ENCODE measurements at regions not wholly inside any gene's neighbourhood (a gene's known extent, or its start where the extent isn't known, plus 50 kb on each side); places are given as distances from the start of the nearest gene placed in this dataset.

GRCh38 chr12:92261692-92262091 is 116.0 kb upstream of the BTG1 start:
- DNase-seq (ENCODE audit: low spot score) (no peak), ATAC-seq (ENCODE audit: low FRiP score) (no peak)
- TF ChIP-seq CTCF (IDR thresholded peaks at IDR 0.05), result no peak

GRCh38 chr12:92261071-92261470 is 115.4 kb upstream of the BTG1 start:
- no peak for TF ChIP-seq CTCF (IDR thresholded peaks at IDR 0.05)
- DNase-seq (ENCODE audit: low spot score) (no peak), ATAC-seq (ENCODE audit: low FRiP score) (no peak)

GRCh38 chr12:92259696-92260251 is 114.1 kb upstream of the BTG1 start:
- ATAC-seq (ENCODE audit: low FRiP score), result no peak
- DNase-seq (ENCODE audit: low spot score), result no peak
- no peak for TF ChIP-seq CTCF (IDR thresholded peaks at IDR 0.05)

- no peak for ATAC-seq (ENCODE audit: low FRiP score)
- no peak for TF ChIP-seq CTCF (IDR thresholded peaks at IDR 0.05)
- no peak for DNase-seq (ENCODE audit: low spot score)
Measured at GRCh38 chr12:92259291-92259690, 113.6 kb upstream of the BTG1 start.

- no peak for TF ChIP-seq CTCF (IDR thresholded peaks at IDR 0.05)
- ATAC-seq (ENCODE audit: low FRiP score) (no peak), DNase-seq (ENCODE audit: low spot score) (no peak)
Measured at GRCh38 chr12:92257261-92257660, 111.6 kb upstream of the BTG1 start.

- DNase-seq (ENCODE audit: low spot score) (no peak), ATAC-seq (ENCODE audit: low FRiP score) (no peak)
- TF ChIP-seq CTCF (IDR thresholded peaks at IDR 0.05), result no peak
Measured at GRCh38 chr12:92255741-92256140, 110.1 kb upstream of the BTG1 start.

- DNase-seq (ENCODE audit: low spot score) (no peak), ATAC-seq (ENCODE audit: low FRiP score) (no peak)
Measured at GRCh38 chr12:92253301-92253700, 107.7 kb upstream of the BTG1 start.

More at GRCh38 chr12:92253301-92253700, 107.7 kb upstream of the BTG1 start:
- no peak for TF ChIP-seq CTCF (IDR thresholded peaks at IDR 0.05)
